ENCODE measurements at regions not wholly inside any gene's neighbourhood (a gene's known extent, or its start where the extent isn't known, plus 50 kb on each side); places are given as distances from the start of the nearest gene placed in this dataset.
A peak's percentile ranks its signal among the peaks of the same experiment; 100 is the strongest.

- Histone ChIP-seq H3K4me3 (ENCODE audit: low read depth, low read length) (no peak overlapping the region), H3K4me1 (ENCODE audit: control insufficient read depth, insufficient read depth, low read length) (peaks cover 34% of the 10 kb centered on the region), H3K36me3 (ENCODE audit: control insufficient read depth, insufficient read depth, low read length) (no peaks in the 10 kb centered on the region), H3K9ac (ENCODE audit: low read depth, low read length) (no peak overlapping the region), H3K27me3 (ENCODE audit: control insufficient read depth, insufficient read depth, low read length) (peaks cover 28% of the 10 kb centered on the region), H3K9me3 (ENCODE audit: control insufficient read depth, insufficient read depth, low read length) (no peaks in the 10 kb centered on the region)
Measured at GRCh38 chr15:60124460-60125070, 120.5 kb downstream of the FOXB1 start.

- Histone ChIP-seq H3K9ac (ENCODE audit: low read depth, low read length) (no peak overlapping the region), H3K27me3 (ENCODE audit: control insufficient read depth, insufficient read depth, low read length) (peaks cover 28% of the 10 kb centered on the region), H3K36me3 (ENCODE audit: control insufficient read depth, insufficient read depth, low read length) (no peaks in the 10 kb centered on the region), H3K9me3 (ENCODE audit: control insufficient read depth, insufficient read depth, low read length) (no peaks in the 10 kb centered on the region), H3K4me3 (ENCODE audit: low read depth, low read length) (no peak overlapping the region), H3K4me1 (ENCODE audit: control insufficient read depth, insufficient read depth, low read length) (peaks cover 31% of the 10 kb centered on the region)
Measured at GRCh38 chr15:60125334-60125733, 121.2 kb downstream of the FOXB1 start.

- no peaks in the 10 kb centered on the region for H3K9me3 ChIP-seq (ENCODE audit: control insufficient read depth, insufficient read depth, low read length)
- H3K9ac ChIP-seq (ENCODE audit: low read depth, low read length), result no peak overlapping the region
- peaks cover 22% of the 10 kb centered on the region for H3K27me3 ChIP-seq (ENCODE audit: control insufficient read depth, insufficient read depth, low read length)
- peaks cover 22% of the 10 kb centered on the region for H3K4me1 ChIP-seq (ENCODE audit: control insufficient read depth, insufficient read depth, low read length)
- no peaks in the 10 kb centered on the region for H3K36me3 ChIP-seq (ENCODE audit: control insufficient read depth, insufficient read depth, low read length)
- no peak overlapping the region for H3K4me3 ChIP-seq (ENCODE audit: low read depth, low read length)
Measured at GRCh38 chr15:60126200-60126599, 122.1 kb downstream of the FOXB1 start.

- Histone ChIP-seq H3K4me3 (ENCODE audit: low read depth, low read length) (no peak overlapping the region), H3K27me3 (ENCODE audit: control insufficient read depth, insufficient read depth, low read length) (peaks cover 18% of the 10 kb centered on the region), H3K9me3 (ENCODE audit: control insufficient read depth, insufficient read depth, low read length) (no peaks in the 10 kb centered on the region), H3K4me1 (ENCODE audit: control insufficient read depth, insufficient read depth, low read length) (peaks cover 19% of the 10 kb centered on the region), H3K9ac (ENCODE audit: low read depth, low read length) (no peak overlapping the region), H3K36me3 (ENCODE audit: control insufficient read depth, insufficient read depth, low read length) (no peaks in the 10 kb centered on the region)
Measured at GRCh38 chr15:60126661-60127060, 122.5 kb downstream of the FOXB1 start.

- no peak overlapping the region for H3K9ac ChIP-seq (ENCODE audit: low read depth, low read length)
- H3K27me3 ChIP-seq (ENCODE audit: control insufficient read depth, insufficient read depth, low read length), result peaks cover 5% of the 10 kb centered on the region
- peak overlapping the region; percentile 51 for H3K4me3 ChIP-seq (ENCODE audit: low read depth, low read length)
- no peaks in the 10 kb centered on the region for H3K36me3 ChIP-seq (ENCODE audit: control insufficient read depth, insufficient read depth, low read length)
- H3K4me1 ChIP-seq (ENCODE audit: control insufficient read depth, insufficient read depth, low read length), result peaks cover 15% of the 10 kb centered on the region
- H3K9me3 ChIP-seq (ENCODE audit: control insufficient read depth, insufficient read depth, low read length), result no peaks in the 10 kb centered on the region
Measured at GRCh38 chr15:60128000-60128376, 123.9 kb downstream of the FOXB1 start.

GRCh38 chr15:60128710-60129109 is 124.6 kb downstream of the FOXB1 start:
- Histone ChIP-seq H3K36me3 (ENCODE audit: control insufficient read depth, insufficient read depth, low read length) (no peaks in the 10 kb centered on the region), H3K4me3 (ENCODE audit: low read depth, low read length) (peak overlapping the region; percentile 23), H3K9ac (ENCODE audit: low read depth, low read length) (no peak overlapping the region), H3K27me3 (ENCODE audit: control insufficient read depth, insufficient read depth, low read length) (peaks cover 5% of the 10 kb centered on the region), H3K4me1 (ENCODE audit: control insufficient read depth, insufficient read depth, low read length) (peaks cover 15% of the 10 kb centered on the region), H3K9me3 (ENCODE audit: control insufficient read depth, insufficient read depth, low read length) (no peaks in the 10 kb centered on the region)

DNA sequence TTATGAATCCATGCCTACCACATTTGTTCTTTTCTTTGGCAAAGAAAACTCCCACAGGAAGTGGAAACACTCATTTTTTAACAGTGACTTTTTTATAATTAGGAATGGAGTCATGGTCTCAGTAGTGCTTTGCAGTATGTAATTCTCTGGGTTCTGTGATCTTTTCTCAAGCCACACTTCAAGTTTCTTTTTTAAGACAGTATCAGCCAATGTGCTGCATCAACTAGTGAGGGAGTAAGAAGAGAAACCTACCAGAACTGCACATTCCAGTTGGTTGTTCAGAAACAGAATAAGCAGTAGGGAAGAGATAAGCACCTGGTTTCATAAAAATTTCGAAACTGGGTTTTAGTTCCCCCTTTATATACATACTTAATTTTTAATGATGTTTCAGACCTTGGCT is 126.3 kb downstream of the FOXB1 start:
- Histone ChIP-seq H3K27me3 (ENCODE audit: control insufficient read depth, insufficient read depth, low read length) (peaks cover 5% of the 10 kb centered on the region), H3K4me3 (ENCODE audit: low read depth, low read length) (no peak overlapping the region), H3K36me3 (ENCODE audit: control insufficient read depth, insufficient read depth, low read length) (no peaks in the 10 kb centered on the region), H3K4me1 (ENCODE audit: control insufficient read depth, insufficient read depth, low read length) (peaks cover 17% of the 10 kb centered on the region), H3K9me3 (ENCODE audit: control insufficient read depth, insufficient read depth, low read length) (no peaks in the 10 kb centered on the region), H3K9ac (ENCODE audit: low read depth, low read length) (no peak overlapping the region)

DNA sequence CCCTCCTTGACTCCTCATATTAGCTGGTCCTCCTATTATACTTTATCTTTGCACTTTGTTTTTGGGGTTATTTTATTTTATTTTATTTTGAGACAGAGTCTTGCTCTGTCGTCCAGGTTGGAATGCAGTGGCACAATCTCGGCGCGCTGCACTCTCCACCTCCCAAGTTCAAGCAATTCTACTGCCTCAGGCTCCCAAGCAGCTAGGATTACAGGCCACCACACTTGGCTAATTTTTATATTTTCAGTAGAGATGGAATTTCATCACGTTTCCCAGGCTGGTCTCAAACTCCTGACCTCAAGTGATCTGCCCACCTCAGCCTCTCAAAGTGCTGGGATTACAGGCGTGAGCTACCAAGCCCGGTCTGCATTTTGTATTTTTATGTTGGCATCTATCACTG is 126.7 kb downstream of the FOXB1 start:
- H3K27me3 ChIP-seq (ENCODE audit: control insufficient read depth, insufficient read depth, low read length), result peaks cover 5% of the 10 kb centered on the region
- H3K4me1 ChIP-seq (ENCODE audit: control insufficient read depth, insufficient read depth, low read length), result peaks cover 17% of the 10 kb centered on the region
- no peak overlapping the region for H3K4me3 ChIP-seq (ENCODE audit: low read depth, low read length)
- no peaks in the 10 kb centered on the region for H3K9me3 ChIP-seq (ENCODE audit: control insufficient read depth, insufficient read depth, low read length)
- no peak overlapping the region for H3K9ac ChIP-seq (ENCODE audit: low read depth, low read length)
- no peaks in the 10 kb centered on the region for H3K36me3 ChIP-seq (ENCODE audit: control insufficient read depth, insufficient read depth, low read length)

- Histone ChIP-seq H3K9ac (ENCODE audit: low read depth, low read length) (no peak overlapping the region), H3K9me3 (ENCODE audit: control insufficient read depth, insufficient read depth, low read length) (no peaks in the 10 kb centered on the region), H3K4me3 (ENCODE audit: low read depth, low read length) (no peak overlapping the region), H3K4me1 (ENCODE audit: control insufficient read depth, insufficient read depth, low read length) (peaks cover 7% of the 10 kb centered on the region), H3K36me3 (ENCODE audit: control insufficient read depth, insufficient read depth, low read length) (no peaks in the 10 kb centered on the region), H3K27me3 (ENCODE audit: control insufficient read depth, insufficient read depth, low read length) (no peaks in the 10 kb centered on the region)
Measured at GRCh38 chr15:60134609-60135008, 130.5 kb downstream of the FOXB1 start.

GRCh38 chr15:60135961-60136360 is 131.8 kb downstream of the FOXB1 start:
- Histone ChIP-seq H3K9ac (ENCODE audit: low read depth, low read length) (no peak overlapping the region), H3K36me3 (ENCODE audit: control insufficient read depth, insufficient read depth, low read length) (no peaks in the 10 kb centered on the region), H3K27me3 (ENCODE audit: control insufficient read depth, insufficient read depth, low read length) (no peaks in the 10 kb centered on the region), H3K4me1 (ENCODE audit: control insufficient read depth, insufficient read depth, low read length) (peaks cover 7% of the 10 kb centered on the region), H3K4me3 (ENCODE audit: low read depth, low read length) (no peak overlapping the region), H3K9me3 (ENCODE audit: control insufficient read depth, insufficient read depth, low read length) (no peaks in the 10 kb centered on the region)

GRCh38 chr15:60137711-60138396 is 133.7 kb downstream of the FOXB1 start:
- no peaks in the 10 kb centered on the region for H3K27me3 ChIP-seq (ENCODE audit: control insufficient read depth, insufficient read depth, low read length)
- no peaks in the 10 kb centered on the region for H3K9me3 ChIP-seq (ENCODE audit: control insufficient read depth, insufficient read depth, low read length)
- no peak overlapping the region for H3K4me3 ChIP-seq (ENCODE audit: low read depth, low read length)
- no peak overlapping the region for H3K9ac ChIP-seq (ENCODE audit: low read depth, low read length)
- H3K4me1 ChIP-seq (ENCODE audit: control insufficient read depth, insufficient read depth, low read length), result peaks cover 7% of the 10 kb centered on the region
- no peaks in the 10 kb centered on the region for H3K36me3 ChIP-seq (ENCODE audit: control insufficient read depth, insufficient read depth, low read length)

GRCh38 chr15:60138397-60138968 is 134.4 kb downstream of the FOXB1 start:
- Histone ChIP-seq H3K9me3 (ENCODE audit: control insufficient read depth, insufficient read depth, low read length) (no peaks in the 10 kb centered on the region), H3K36me3 (ENCODE audit: control insufficient read depth, insufficient read depth, low read length) (no peaks in the 10 kb centered on the region), H3K27me3 (ENCODE audit: control insufficient read depth, insufficient read depth, low read length) (no peaks in the 10 kb centered on the region), H3K4me3 (ENCODE audit: low read depth, low read length) (no peak overlapping the region), H3K9ac (ENCODE audit: low read depth, low read length) (no peak overlapping the region), H3K4me1 (ENCODE audit: control insufficient read depth, insufficient read depth, low read length) (peaks cover 7% of the 10 kb centered on the region)
